ENCODE measurements at regions not wholly inside any gene's neighbourhood (a gene's known extent, or its start where the extent isn't known, plus 50 kb on each side); places are given as distances from the start of the nearest gene placed in this dataset.

- Mint-ChIP-seq H3K27ac (no peak overlapping the region), H3K4me3 (no peak overlapping the region), H3K9me3 (peaks cover 5% of the 10 kb centered on the region), H3K4me1 (no peaks in the 10 kb centered on the region), H3K27me3 (no peaks in the 10 kb centered on the region), H3K36me3 (ENCODE audit: low read depth) (no peaks in the 10 kb centered on the region)
- ChIA-PET CTCF (no interaction called here), POLR2A (no interaction called here)
- no peak for DNase-seq
Measured at GRCh38 chr2:125444106-125444505, 1211.9 kb upstream of the GYPC start.

GRCh38 chr2:125445495-125445894, 1210.5 kb upstream of the GYPC start:
- no peak overlapping the region for H3K4me3 Mint-ChIP-seq
- POLR2A ChIA-PET: no interaction called here
- no peaks in the 10 kb centered on the region for H3K4me1 Mint-ChIP-seq
- no peaks in the 10 kb centered on the region for H3K36me3 Mint-ChIP-seq (ENCODE audit: low read depth)
- no peak for DNase-seq
- CTCF ChIA-PET: no interaction called here
- no peaks in the 10 kb centered on the region for H3K27me3 Mint-ChIP-seq
- H3K9me3 Mint-ChIP-seq: peaks cover 8% of the 10 kb centered on the region
- no peak overlapping the region for H3K27ac Mint-ChIP-seq

GRCh38 chr2:125450092-125450491, 1205.9 kb upstream of the GYPC start:
- POLR2A ChIA-PET: no interaction called here
- Mint-ChIP-seq H3K9me3 (peaks cover 7% of the 10 kb centered on the region), H3K4me1 (no peaks in the 10 kb centered on the region), H3K27ac (no peak overlapping the region), H3K36me3 (ENCODE audit: low read depth) (no peaks in the 10 kb centered on the region), H3K4me3 (no peak overlapping the region), H3K27me3 (no peaks in the 10 kb centered on the region)
- CTCF ChIA-PET: no interaction called here
- no peak for DNase-seq

DNA sequence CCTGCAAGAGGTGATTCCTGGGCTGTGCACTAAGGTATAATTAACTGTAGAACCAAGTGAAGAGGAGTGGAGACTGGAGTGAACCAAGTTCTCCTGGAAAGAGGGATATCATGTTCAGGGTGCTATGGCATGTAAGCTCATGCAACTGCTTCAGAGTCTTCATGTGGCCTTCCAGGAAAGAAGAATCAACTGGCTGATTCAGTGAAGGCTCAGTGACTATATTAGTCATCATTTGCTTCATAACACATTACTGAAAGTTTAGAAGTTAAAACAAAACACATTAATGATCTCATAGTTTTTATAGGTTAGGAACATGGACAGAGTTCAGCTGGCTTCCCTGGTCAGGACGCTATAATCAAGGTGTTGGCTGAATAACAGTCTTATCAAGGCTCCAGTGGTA, 1200.8 kb upstream of the GYPC start:
- POLR2A ChIA-PET: no interaction called here
- CTCF ChIA-PET: no interaction called here
- Mint-ChIP-seq H3K27ac (no peak overlapping the region), H3K4me1 (no peaks in the 10 kb centered on the region), H3K36me3 (ENCODE audit: low read depth) (no peaks in the 10 kb centered on the region), H3K4me3 (no peak overlapping the region), H3K27me3 (no peaks in the 10 kb centered on the region), H3K9me3 (peaks cover 16% of the 10 kb centered on the region)
- no peak for DNase-seq

DNA sequence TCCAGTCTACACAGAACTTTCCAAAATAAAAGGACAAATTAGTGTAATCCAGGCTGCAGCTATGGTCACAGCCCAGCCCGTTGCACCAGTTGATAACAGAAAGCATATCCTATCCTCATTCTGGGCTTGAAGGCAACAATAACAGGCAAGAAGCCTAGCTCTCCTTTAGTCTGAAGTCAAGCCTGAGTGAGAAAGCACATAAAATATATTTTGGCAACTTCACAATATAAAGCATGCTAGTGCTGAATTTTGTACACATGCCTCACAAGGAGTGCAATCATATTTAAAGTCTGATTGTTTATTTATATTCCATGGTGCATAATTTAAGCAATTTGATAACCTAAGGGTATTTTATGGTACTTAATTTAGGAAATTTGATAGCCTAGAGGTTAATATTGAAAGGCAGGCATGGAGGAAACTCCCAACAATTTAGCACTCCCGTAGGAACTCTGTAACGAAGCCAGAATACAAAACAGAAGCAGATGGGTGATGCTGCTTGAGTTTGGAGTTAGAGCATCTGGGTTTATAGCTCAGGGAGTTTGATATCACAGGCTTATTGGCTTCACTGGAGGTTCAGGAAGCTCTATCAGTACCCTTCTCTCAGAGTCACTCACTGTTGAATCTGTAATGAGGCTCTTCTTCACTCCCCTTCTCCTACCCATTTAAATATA, 1199.1 kb upstream of the GYPC start:
- CTCF ChIA-PET: no interaction called here
- Mint-ChIP-seq H3K4me1 (no peaks in the 10 kb centered on the region), H3K9me3 (peaks cover 11% of the 10 kb centered on the region), H3K36me3 (ENCODE audit: low read depth) (no peaks in the 10 kb centered on the region), H3K27ac (no peak overlapping the region), H3K27me3 (no peaks in the 10 kb centered on the region), H3K4me3 (no peak overlapping the region)
- POLR2A ChIA-PET: no interaction called here
- no peak for DNase-seq

DNA sequence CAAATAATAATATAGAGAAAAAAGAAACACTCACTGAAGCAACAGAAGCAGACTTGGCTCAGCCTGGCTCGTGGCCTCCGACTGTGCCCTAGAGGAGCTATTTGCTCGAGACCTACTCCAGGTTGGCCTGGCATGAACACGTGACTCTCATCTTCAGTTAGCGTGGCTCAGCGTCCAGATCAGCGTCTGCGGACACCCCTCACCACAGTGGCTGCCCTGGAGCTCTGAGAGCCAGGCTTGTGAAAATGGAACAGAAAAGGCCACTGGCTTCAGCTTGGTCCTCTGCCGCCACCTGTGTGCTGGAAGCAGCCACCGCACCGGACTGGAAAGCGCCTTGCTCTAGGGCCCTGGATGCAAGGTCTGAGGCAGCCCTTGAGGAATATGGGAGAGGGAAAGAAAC, 1184.0 kb upstream of the GYPC start:
- DNase-seq: no peak
- Mint-ChIP-seq H3K27ac (no peak overlapping the region), H3K36me3 (ENCODE audit: low read depth) (no peaks in the 10 kb centered on the region), H3K9me3 (peaks cover 8% of the 10 kb centered on the region), H3K4me1 (no peaks in the 10 kb centered on the region), H3K4me3 (no peak overlapping the region), H3K27me3 (no peaks in the 10 kb centered on the region)
- CTCF ChIA-PET: no interaction called here
- POLR2A ChIA-PET: no interaction called here

GRCh38 chr2:125479143-125479636, 1176.8 kb upstream of the GYPC start:
- Mint-ChIP-seq H3K4me1 (no peaks in the 10 kb centered on the region), H3K36me3 (ENCODE audit: low read depth) (no peaks in the 10 kb centered on the region), H3K27ac (no peak overlapping the region), H3K4me3 (no peak overlapping the region), H3K27me3 (no peaks in the 10 kb centered on the region), H3K9me3 (peaks cover 19% of the 10 kb centered on the region)
- CTCF ChIA-PET: no interaction called here
- DNase-seq: no peak
- POLR2A ChIA-PET: no interaction called here

GRCh38 chr2:125490308-125490707, 1165.7 kb upstream of the GYPC start:
- CTCF ChIA-PET: no interaction called here
- Mint-ChIP-seq H3K36me3 (ENCODE audit: low read depth) (no peaks in the 10 kb centered on the region), H3K4me1 (no peaks in the 10 kb centered on the region), H3K4me3 (no peak overlapping the region), H3K27me3 (no peaks in the 10 kb centered on the region), H3K9me3 (peaks cover 8% of the 10 kb centered on the region), H3K27ac (no peak overlapping the region)
- POLR2A ChIA-PET: no interaction called here
- no peak for DNase-seq

DNA sequence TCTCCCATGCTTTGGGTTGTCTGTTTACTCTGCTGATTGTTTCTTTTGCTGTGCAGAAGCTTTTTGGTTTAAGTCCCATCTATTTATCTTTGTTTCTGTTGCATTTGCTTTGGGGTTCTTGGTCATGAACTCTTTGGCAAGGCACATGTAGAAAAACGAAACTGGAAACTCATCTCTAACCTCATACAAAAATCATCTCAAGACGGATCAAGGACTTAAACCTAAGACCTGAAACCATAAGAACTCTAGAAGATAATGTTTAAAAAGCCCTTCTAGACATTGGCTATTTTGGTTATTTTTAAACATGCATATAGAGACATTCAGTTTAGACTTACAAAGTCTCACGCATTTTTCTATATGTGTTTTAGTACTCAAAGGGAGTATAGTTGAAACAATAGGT, 1164.3 kb upstream of the GYPC start:
- Mint-ChIP-seq H3K36me3 (ENCODE audit: low read depth) (no peaks in the 10 kb centered on the region), H3K4me1 (no peaks in the 10 kb centered on the region), H3K27ac (no peak overlapping the region), H3K9me3 (peaks cover 8% of the 10 kb centered on the region), H3K27me3 (no peaks in the 10 kb centered on the region), H3K4me3 (no peak overlapping the region)
- ChIA-PET CTCF (no interaction called here), POLR2A (no interaction called here)
- DNase-seq: no peak

GRCh38 chr2:125512313-125512712, 1143.6 kb upstream of the GYPC start:
- H3K36me3 Mint-ChIP-seq (ENCODE audit: low read depth): no peaks in the 10 kb centered on the region
- H3K27me3 Mint-ChIP-seq: no peaks in the 10 kb centered on the region
- no peaks in the 10 kb centered on the region for H3K4me1 Mint-ChIP-seq
- no peak for DNase-seq
- ChIA-PET CTCF (no interaction called here), POLR2A (no interaction called here)
- no peak overlapping the region for H3K27ac Mint-ChIP-seq
- no peak overlapping the region for H3K4me3 Mint-ChIP-seq
- H3K9me3 Mint-ChIP-seq: peaks cover 4% of the 10 kb centered on the region

- Mint-ChIP-seq H3K4me1 (no peaks in the 10 kb centered on the region), H3K27me3 (no peaks in the 10 kb centered on the region), H3K27ac (no peak overlapping the region), H3K36me3 (ENCODE audit: low read depth) (no peaks in the 10 kb centered on the region), H3K4me3 (no peak overlapping the region), H3K9me3 (peaks cover 6% of the 10 kb centered on the region)
- no peak for DNase-seq
- ChIA-PET CTCF (interaction anchor here (1.0 to 1.1 kb wide), 2 partner anchors 10 to 36 kb away, joined by 3 read pairs; no protein-coding TSS in a partner anchor), POLR2A (no interaction called here)
Measured at GRCh38 chr2:125516496-125517109, 1139.4 kb upstream of the GYPC start.

DNA sequence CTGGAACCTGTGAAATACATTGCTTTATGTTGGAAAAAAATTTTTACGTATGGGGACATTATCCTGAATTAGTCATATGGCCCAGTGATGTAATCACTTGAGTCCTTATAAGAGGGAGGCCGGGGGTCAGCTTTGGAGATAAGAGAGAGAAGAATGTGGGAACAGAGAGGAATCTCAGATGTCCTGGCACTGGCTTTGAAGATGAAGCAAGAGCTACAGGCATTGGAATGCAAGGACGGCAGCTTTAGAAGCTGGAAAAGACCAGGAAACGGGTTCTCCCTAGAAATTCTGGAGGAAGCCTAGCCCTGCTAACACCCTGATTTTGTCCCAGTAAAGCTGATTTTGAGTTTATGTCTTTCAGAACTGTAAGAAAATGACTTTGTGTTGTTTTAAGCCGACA, 1129.9 kb upstream of the GYPC start:
- H3K27me3 Mint-ChIP-seq: no peaks in the 10 kb centered on the region
- ChIA-PET POLR2A (no interaction called here), CTCF (interaction anchor here (1.1 kb wide), 1 partner anchor 9 kb away, joined by 3 read pairs; no protein-coding TSS in a partner anchor)
- H3K36me3 Mint-ChIP-seq (ENCODE audit: low read depth): no peaks in the 10 kb centered on the region
- no peak for DNase-seq
- peaks cover 6% of the 10 kb centered on the region for H3K9me3 Mint-ChIP-seq
- H3K27ac Mint-ChIP-seq: no peak overlapping the region
- no peak overlapping the region for H3K4me3 Mint-ChIP-seq
- H3K4me1 Mint-ChIP-seq: no peaks in the 10 kb centered on the region

- Mint-ChIP-seq H3K27ac (no peak overlapping the region), H3K36me3 (ENCODE audit: low read depth) (no peaks in the 10 kb centered on the region), H3K27me3 (no peaks in the 10 kb centered on the region), H3K4me3 (no peak overlapping the region), H3K4me1 (no peaks in the 10 kb centered on the region), H3K9me3 (peaks cover 3% of the 10 kb centered on the region)
- CTCF ChIA-PET: no interaction called here
- no peak for DNase-seq
- POLR2A ChIA-PET: no interaction called here
Measured at GRCh38 chr2:125535089-125535488, 1120.9 kb upstream of the GYPC start.

- CTCF ChIA-PET: no interaction called here
- POLR2A ChIA-PET: no interaction called here
- no peaks in the 10 kb centered on the region for H3K27me3 Mint-ChIP-seq
- peaks cover 19% of the 10 kb centered on the region for H3K9me3 Mint-ChIP-seq
- no peaks in the 10 kb centered on the region for H3K4me1 Mint-ChIP-seq
- DNase-seq: no peak
- H3K36me3 Mint-ChIP-seq (ENCODE audit: low read depth): no peaks in the 10 kb centered on the region
- H3K4me3 Mint-ChIP-seq: no peak overlapping the region
- H3K27ac Mint-ChIP-seq: no peak overlapping the region
Measured at GRCh38 chr2:125543968-125544514, 1111.9 kb upstream of the GYPC start.
